Ishikawa (cell line): ENCODE measurements at regions not wholly inside any gene's neighbourhood (a gene's known extent, or its start where the extent isn't known, plus 50 kb on each side); places are given as distances from the start of the nearest gene placed in this dataset.
A peak's percentile ranks its signal among the peaks of the same experiment; 100 is the strongest.

Experiments
- CEBPB ChIP-seq: IDR thresholded peaks from 2 replicates; pipeline ENCODE4 v1.6.1; 2012
- CREB1 ChIP-seq: IDR thresholded peaks from 2 replicates; pipeline ENCODE4 v1.6.1; 2012; ENCODE audit warnings: low read depth
- EGR1 ChIP-seq: IDR thresholded peaks from 2 replicates; pipeline ENCODE4 v1.6.1; 2012
- EP300 ChIP-seq: IDR thresholded peaks from 2 replicates; pipeline ENCODE4 v1.6.1; 2012; ENCODE audit warnings: borderline replicate concordance
- FOXM1 ChIP-seq: IDR thresholded peaks from 2 replicates; pipeline ENCODE4 v1.6.1; 2012; ENCODE audit warnings: low read depth, borderline replicate concordance
- MAX ChIP-seq: IDR thresholded peaks from 2 replicates; pipeline ENCODE4 v1.6.1; 2012
- NFIC ChIP-seq: IDR thresholded peaks from 2 replicates; pipeline ENCODE4 v1.6.1; 2012
- RAD21 ChIP-seq: IDR thresholded peaks from 2 replicates; pipeline ENCODE4 v1.6.1; 2012; ENCODE audit warnings: low read depth
- TAF1 ChIP-seq: IDR thresholded peaks from 2 replicates; pipeline ENCODE4 v1.6.1; 2012; ENCODE audit warnings: low read depth, mild to moderate bottlenecking
- TCF12 ChIP-seq: IDR thresholded peaks from 2 replicates; pipeline ENCODE4 v1.6.1; 2012; ENCODE audit warnings: low read depth
- TEAD4 ChIP-seq: IDR thresholded peaks from 2 replicates; pipeline ENCODE4 v1.6.1; 2012
- YY1 ChIP-seq: IDR thresholded peaks from 2 replicates; pipeline ENCODE4 v1.6.1; 2012; ENCODE audit warnings: low read depth
- ZBTB7A ChIP-seq: IDR thresholded peaks from 2 replicates; pipeline ENCODE4 v1.6.1; 2012; ENCODE audit warnings: low read depth
- TF ChIP-seq, protein P1 (sequence below): IDR thresholded peaks from 2 replicates; pipeline ENCODE4 v1.6.1; 2012
- TF ChIP-seq, protein P2 (sequence below): IDR thresholded peaks from 2 replicates; pipeline ENCODE4 v1.6.1; 2012; ENCODE audit warnings: low read depth, mild to moderate bottlenecking

GRCh38 chr11:127995921-127996320 lies 591.4 kb downstream of the ETS1 start:
- TF ChIP-seq EGR1: no peak
- no peak for TF ChIP-seq ZBTB7A
- TF ChIP-seq FOXM1: no peak
- TF ChIP-seq MAX: no peak
- TF ChIP-seq, protein P1, sequence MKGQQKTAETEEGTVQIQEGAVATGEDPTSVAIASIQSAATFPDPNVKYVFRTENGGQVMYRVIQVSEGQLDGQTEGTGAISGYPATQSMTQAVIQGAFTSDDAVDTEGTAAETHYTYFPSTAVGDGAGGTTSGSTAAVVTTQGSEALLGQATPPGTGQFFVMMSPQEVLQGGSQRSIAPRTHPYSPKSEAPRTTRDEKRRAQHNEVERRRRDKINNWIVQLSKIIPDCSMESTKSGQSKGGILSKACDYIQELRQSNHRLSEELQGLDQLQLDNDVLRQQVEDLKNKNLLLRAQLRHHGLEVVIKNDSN: no peak
- TF ChIP-seq EP300: no peak
- TF ChIP-seq CREB1: no peak
- TF ChIP-seq CEBPB: no peak
- no peak for TF ChIP-seq RAD21
- TF ChIP-seq, protein P2, sequence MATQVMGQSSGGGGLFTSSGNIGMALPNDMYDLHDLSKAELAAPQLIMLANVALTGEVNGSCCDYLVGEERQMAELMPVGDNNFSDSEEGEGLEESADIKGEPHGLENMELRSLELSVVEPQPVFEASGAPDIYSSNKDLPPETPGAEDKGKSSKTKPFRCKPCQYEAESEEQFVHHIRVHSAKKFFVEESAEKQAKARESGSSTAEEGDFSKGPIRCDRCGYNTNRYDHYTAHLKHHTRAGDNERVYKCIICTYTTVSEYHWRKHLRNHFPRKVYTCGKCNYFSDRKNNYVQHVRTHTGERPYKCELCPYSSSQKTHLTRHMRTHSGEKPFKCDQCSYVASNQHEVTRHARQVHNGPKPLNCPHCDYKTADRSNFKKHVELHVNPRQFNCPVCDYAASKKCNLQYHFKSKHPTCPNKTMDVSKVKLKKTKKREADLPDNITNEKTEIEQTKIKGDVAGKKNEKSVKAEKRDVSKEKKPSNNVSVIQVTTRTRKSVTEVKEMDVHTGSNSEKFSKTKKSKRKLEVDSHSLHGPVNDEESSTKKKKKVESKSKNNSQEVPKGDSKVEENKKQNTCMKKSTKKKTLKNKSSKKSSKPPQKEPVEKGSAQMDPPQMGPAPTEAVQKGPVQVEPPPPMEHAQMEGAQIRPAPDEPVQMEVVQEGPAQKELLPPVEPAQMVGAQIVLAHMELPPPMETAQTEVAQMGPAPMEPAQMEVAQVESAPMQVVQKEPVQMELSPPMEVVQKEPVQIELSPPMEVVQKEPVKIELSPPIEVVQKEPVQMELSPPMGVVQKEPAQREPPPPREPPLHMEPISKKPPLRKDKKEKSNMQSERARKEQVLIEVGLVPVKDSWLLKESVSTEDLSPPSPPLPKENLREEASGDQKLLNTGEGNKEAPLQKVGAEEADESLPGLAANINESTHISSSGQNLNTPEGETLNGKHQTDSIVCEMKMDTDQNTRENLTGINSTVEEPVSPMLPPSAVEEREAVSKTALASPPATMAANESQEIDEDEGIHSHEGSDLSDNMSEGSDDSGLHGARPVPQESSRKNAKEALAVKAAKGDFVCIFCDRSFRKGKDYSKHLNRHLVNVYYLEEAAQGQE: no peak
- no peak for TF ChIP-seq TCF12
- TF ChIP-seq TEAD4: no peak
- no peak for TF ChIP-seq YY1
- TF ChIP-seq TAF1: no peak
- no peak for TF ChIP-seq NFIC

DNA sequence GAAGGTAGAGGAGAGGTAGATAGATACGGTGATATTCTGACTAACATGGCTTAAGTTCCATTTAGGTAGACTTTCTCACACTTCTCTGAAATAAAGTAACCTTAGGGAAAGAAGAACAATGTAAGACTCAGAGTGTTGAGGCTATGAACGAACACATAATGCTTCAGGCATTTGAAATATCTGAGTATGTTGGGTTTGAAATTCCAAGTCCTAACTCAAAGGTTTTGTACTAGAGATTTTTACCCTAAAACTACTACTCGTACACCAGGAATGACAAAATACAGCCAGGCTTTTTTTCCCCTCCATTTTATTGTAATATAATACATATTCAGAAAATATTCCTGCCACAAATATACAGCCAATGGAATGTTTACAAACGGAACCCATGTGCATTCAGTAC lies 592.6 kb downstream of the ETS1 start:
- TF ChIP-seq FOXM1 (no peak), YY1 (no peak), NFIC (no peak), TEAD4 (no peak), EGR1 (no peak), EP300 (no peak), CREB1 (no peak), ZBTB7A (no peak), RAD21 (no peak)

DNA sequence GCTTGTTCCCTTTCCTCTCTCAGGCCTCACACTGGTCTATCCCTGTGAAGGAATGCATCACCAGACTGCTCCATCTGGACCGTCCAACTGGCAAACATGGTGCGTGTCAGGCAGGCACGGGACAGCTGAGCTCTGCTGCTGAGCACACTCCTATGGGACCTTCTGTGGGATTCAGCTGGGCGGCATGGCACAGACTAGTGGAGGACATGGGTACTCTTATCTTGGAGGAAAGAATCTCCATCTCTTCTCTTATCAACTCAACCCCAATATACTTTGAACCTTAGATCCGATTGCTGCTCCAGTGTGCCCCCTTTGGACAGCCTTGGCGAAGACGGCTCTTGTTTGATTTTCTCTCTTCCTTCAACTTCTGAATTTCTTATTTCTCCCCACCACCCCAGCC lies 593.6 kb downstream of the ETS1 start:
- TF ChIP-seq TCF12 (no peak), RAD21 (peak; percentile 8; the same call in 1 of the 2 replicates)

- TF ChIP-seq TAF1 (no peak), NFIC (no peak), CREB1 (no peak), FOXM1 (no peak), TCF12 (no peak), TEAD4 (no peak), EP300 (no peak), EGR1 (no peak), YY1 (no peak), MAX (no peak), ZBTB7A (no peak), CEBPB (no peak), RAD21 (no peak)
- TF ChIP-seq, protein P1: no peak
- TF ChIP-seq, protein P2: no peak
Measured at GRCh38 chr11:127993281-127993680, 594.1 kb downstream of the ETS1 start.

DNA sequence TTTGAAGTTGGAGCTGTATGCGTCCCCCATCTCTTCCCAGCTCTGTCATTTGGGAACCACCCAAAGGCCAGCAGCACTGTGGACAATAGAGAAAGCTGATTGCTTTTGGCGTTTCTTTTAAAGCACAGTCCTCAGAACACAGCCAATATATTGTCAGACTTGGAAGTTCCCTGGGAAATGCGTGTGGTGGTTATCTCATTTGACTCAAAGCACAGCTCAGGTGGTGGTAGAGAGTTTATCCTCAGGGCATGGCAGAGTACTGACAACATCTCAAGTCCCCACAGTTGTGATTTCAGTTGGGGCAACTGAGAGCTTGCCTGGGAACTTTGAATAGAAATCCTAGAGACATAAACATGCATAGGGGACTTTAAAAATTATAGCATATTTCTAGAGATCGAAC lies 601.3 kb downstream of the ETS1 start:
- TF ChIP-seq TAF1 (no peak), ZBTB7A (no peak), FOXM1 (no peak), RAD21 (no peak), TCF12 (no peak), YY1 (no peak), MAX (no peak), EP300 (no peak), CREB1 (no peak), CEBPB (no peak), NFIC (no peak), EGR1 (no peak), TEAD4 (no peak)
- TF ChIP-seq, protein P1: no peak
- TF ChIP-seq, protein P2: no peak
